Endothelial cell (in vitro differentiated cells): ENCODE measurements at regions not wholly inside any gene's neighbourhood (a gene's known extent, or its start where the extent isn't known, plus 50 kb on each side); places are given as distances from the start of the nearest gene placed in this dataset.
"Not testable (repeated sequence)": the region's sequence is repeated elsewhere in the genome, so short reads cannot be mapped to it uniquely, and the experiment has no call there.

Experiments used
- DNase-seq: peaks from one replicate; pipeline ENCODE4 v3.0.0; 2021; ENCODE audit warnings: low spot score
- H3K27ac Mint-ChIP-seq: one replicate; pipeline ENCODE4 v1.8.0; 2021; ENCODE audit warnings: mixed read lengths, inconsistent platforms; ENCODE audit not compliant: unreplicated experiment
- H3K27me3 Mint-ChIP-seq: one replicate; pipeline ENCODE4 v1.8.0; 2021; ENCODE audit warnings: mild to moderate bottlenecking, moderate library complexity, mixed read lengths, inconsistent platforms; ENCODE audit not compliant: unreplicated experiment
- H3K36me3 Mint-ChIP-seq: one replicate; pipeline ENCODE4 v1.8.0; 2021; ENCODE audit warnings: mild to moderate bottlenecking, low read depth, mixed read lengths, inconsistent platforms; ENCODE audit not compliant: unreplicated experiment
- H3K4me1 Mint-ChIP-seq: one replicate; pipeline ENCODE4 v1.8.0; 2021; ENCODE audit warnings: mild to moderate bottlenecking, mixed read lengths, inconsistent platforms; ENCODE audit not compliant: unreplicated experiment
- H3K4me3 Mint-ChIP-seq: one replicate; pipeline ENCODE4 v1.8.0; 2021; ENCODE audit warnings: mild to moderate bottlenecking, mixed read lengths, inconsistent platforms; ENCODE audit not compliant: unreplicated experiment
- H3K9me3 Mint-ChIP-seq: one replicate; pipeline ENCODE4 v1.8.0; 2021; ENCODE audit warnings: mixed read lengths, inconsistent platforms; ENCODE audit not compliant: unreplicated experiment
- CTCF ChIP-seq: fragments of 200-600 bp; sonication (generic); IDR thresholded peaks from one replicate; pipeline ENCODE4 v1.5.0; 2021; ENCODE audit warnings: antibody characterized with exemption; ENCODE audit not compliant: unreplicated experiment

GRCh38 chr7:156334636-156335035 lies 305.9 kb upstream of the RNF32 start:
- Mint-ChIP-seq H3K27ac (no peak overlapping the region), H3K9me3 (no peaks in the 10 kb centered on the region), H3K4me1 (no peaks in the 10 kb centered on the region), H3K36me3 (no peaks in the 10 kb centered on the region), H3K4me3 (no peak overlapping the region), H3K27me3 (peaks cover 15% of the 10 kb centered on the region)
- no peak for DNase-seq
- TF ChIP-seq CTCF: no peak

GRCh38 chr7:156327916-156328315 lies 312.7 kb upstream of the RNF32 start:
- DNase-seq: no peak
- no peak for TF ChIP-seq CTCF
- H3K4me3 Mint-ChIP-seq: no peak overlapping the region
- no peak overlapping the region for H3K27ac Mint-ChIP-seq
- no peaks in the 10 kb centered on the region for H3K4me1 Mint-ChIP-seq
- no peaks in the 10 kb centered on the region for H3K36me3 Mint-ChIP-seq
- no peaks in the 10 kb centered on the region for H3K9me3 Mint-ChIP-seq
- peaks cover 12% of the 10 kb centered on the region for H3K27me3 Mint-ChIP-seq

GRCh38 chr7:156327474-156327873 lies 313.1 kb upstream of the RNF32 start:
- Mint-ChIP-seq H3K4me3 (no peak overlapping the region), H3K27me3 (peaks cover 12% of the 10 kb centered on the region), H3K27ac (no peak overlapping the region), H3K4me1 (no peaks in the 10 kb centered on the region), H3K9me3 (no peaks in the 10 kb centered on the region), H3K36me3 (no peaks in the 10 kb centered on the region)
- no peak for TF ChIP-seq CTCF
- DNase-seq: no peak

GRCh38 chr7:156324201-156324600 lies 316.4 kb upstream of the RNF32 start:
- Mint-ChIP-seq H3K36me3 (no peaks in the 10 kb centered on the region), H3K27ac (no peak overlapping the region), H3K9me3 (no peaks in the 10 kb centered on the region), H3K4me1 (no peaks in the 10 kb centered on the region), H3K4me3 (no peak overlapping the region), H3K27me3 (peaks cover 1% of the 10 kb centered on the region)
- no peak for DNase-seq
- TF ChIP-seq CTCF: no peak

GRCh38 chr7:156321430-156321829 lies 319.1 kb upstream of the RNF32 start:
- DNase-seq, H3K9me3 Mint-ChIP-seq, H3K36me3 Mint-ChIP-seq, H3K27ac Mint-ChIP-seq, H3K4me3 Mint-ChIP-seq, H3K27me3 Mint-ChIP-seq, H3K4me1 Mint-ChIP-seq: not testable (repeated sequence)

- DNase-seq: peak; percentile 26
- peak overlapping the region; percentile 54 for H3K27ac Mint-ChIP-seq
- H3K4me1 Mint-ChIP-seq: peaks cover 8% of the 10 kb centered on the region
- H3K27me3 Mint-ChIP-seq: peaks cover 1% of the 10 kb centered on the region
- no peaks in the 10 kb centered on the region for H3K36me3 Mint-ChIP-seq
- TF ChIP-seq CTCF: no peak
- no peak overlapping the region for H3K4me3 Mint-ChIP-seq
- no peaks in the 10 kb centered on the region for H3K9me3 Mint-ChIP-seq
Observed at GRCh38 chr7:156318926-156319325, 321.6 kb upstream of the RNF32 start.
